ENCODE measurements at regions not wholly inside any gene's neighbourhood (a gene's known extent, or its start where the extent isn't known, plus 50 kb on each side); places are given as distances from the start of the nearest gene placed in this dataset.

DNA sequence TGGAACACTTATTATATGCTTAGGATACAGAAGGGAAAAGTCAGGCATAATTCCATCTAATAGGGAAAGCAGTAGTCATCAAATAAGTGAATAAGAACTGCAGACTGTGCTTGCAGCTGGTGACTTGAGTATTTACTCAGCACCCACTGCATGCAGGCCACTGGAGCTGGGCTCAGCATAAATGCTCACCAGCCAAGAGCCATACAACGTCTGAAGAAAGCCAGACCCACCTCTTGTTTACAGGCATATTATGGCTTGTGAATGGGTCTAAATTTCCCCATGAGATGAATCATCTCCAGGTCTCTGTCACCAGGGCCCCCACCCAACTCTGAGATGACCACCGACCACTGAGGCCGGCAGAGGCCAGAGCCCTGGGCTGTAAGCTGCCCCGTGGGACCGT, 123.8 kb upstream of the PKDCC start:
- TF ChIP-seq POLR2AphosphoS5 (IDR thresholded peaks at IDR 0.05; ENCODE audit: low read depth, low read length): no peak
- no peak for TF ChIP-seq SIN3A (IDR thresholded peaks at IDR 0.05; ENCODE audit: borderline replicate concordance, insufficient read depth, low read length)
